AG10803 (cell line): ENCODE measurements at regions not wholly inside any gene's neighbourhood (a gene's known extent, or its start where the extent isn't known, plus 50 kb on each side); places are given as distances from the start of the nearest gene placed in this dataset.

Experiments used
- DNase-seq: peaks from one replicate; pipeline ENCODE4 v3.0.0; 2010; ENCODE audit warnings: low read depth
- H3K4me3 ChIP-seq: 2 replicates; pipeline ENCODE4 v1.5.1; 2011; ENCODE audit warnings: mild to moderate bottlenecking, low read length, control low read depth
- CTCF ChIP-seq: conservative IDR thresholded peaks from 2 replicates; pipeline ENCODE4 v1.5.1; 2011; ENCODE audit warnings: mild to moderate bottlenecking, low read length, control low read depth, inconsistent platforms

GRCh38 chr5:168147568-168148360 lies 143.7 kb upstream of the WWC1 start:
- no peak overlapping the region for H3K4me3 ChIP-seq
- no peak for TF ChIP-seq CTCF
- DNase-seq, result peak; percentile 20

DNA sequence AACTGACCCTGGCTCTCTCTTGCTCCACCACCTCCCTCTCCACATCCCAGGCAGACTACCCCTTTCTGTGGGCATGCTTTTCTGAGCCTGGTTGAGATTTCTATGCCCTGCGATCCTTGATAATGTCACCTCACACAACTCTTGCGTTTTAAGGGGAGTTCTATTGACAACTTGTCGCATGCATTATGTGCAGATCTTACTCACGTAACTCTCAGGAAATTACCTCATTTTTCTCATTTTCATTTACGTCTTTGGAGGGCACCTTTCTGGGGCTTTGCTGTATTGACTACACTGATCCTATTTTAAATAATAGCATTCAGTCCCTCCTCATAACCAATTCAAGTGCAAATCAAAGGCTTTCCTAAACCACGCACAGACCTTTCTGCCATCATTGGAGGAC lies 140.4 kb upstream of the WWC1 start:
- no peak for TF ChIP-seq CTCF
- DNase-seq, result no peak
- H3K4me3 ChIP-seq, result no peak overlapping the region

DNA sequence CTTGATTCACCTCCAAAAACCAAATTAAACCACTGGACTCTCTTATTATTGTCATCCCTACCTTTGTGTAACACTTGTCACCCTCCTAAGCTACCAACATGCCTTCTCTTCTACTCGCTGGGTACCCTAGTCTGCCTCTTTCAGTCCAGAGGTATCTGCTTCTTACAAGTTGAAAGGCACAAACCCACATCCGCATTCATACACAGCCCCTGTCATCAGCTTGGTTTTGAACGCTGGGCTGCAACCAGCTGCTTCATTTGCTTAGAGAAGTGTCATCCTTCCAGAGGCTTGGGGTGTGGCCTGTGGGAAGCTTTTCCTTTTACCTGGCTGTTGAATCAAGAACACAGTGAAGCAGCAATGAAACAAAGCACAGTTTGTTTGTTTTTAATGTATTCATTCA lies 138.8 kb upstream of the WWC1 start:
- DNase-seq, result peak; percentile 70
- no peak for TF ChIP-seq CTCF
- H3K4me3 ChIP-seq, result no peak overlapping the region

DNA sequence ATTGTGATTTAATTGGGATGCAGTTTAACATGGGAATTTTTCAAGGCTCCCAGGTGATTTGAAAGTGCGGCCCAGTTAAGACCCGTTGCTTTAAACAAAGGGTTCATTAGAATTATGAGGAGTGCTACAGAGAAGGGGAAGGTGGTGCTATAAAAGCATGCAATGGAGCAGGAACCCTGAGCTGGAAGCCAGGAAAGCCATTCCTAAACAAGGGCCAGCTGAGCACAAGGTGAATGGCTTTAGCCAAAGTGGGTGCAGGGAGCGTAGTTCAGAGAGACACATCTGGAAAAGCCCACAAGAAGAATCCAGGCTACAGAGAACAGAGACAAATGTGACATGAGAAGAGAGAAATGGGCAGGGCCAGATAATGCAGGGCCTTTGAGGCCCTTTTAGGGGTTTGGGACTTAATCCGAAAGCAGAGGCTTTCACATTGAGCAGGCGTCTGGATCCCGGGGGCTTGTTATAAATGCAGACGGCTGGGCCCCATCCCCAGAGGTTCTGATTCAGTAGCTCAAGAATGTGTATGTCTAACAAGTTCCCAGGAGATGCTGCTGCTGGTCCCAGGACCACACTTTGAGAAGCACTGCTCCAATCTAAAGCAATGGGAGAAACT lies 138.1 kb upstream of the WWC1 start:
- TF ChIP-seq CTCF, result no peak
- peak; percentile 63 for DNase-seq
- H3K4me3 ChIP-seq, result no peak overlapping the region

- TF ChIP-seq CTCF, result no peak
- H3K4me3 ChIP-seq, result no peak overlapping the region
- DNase-seq, result peak; percentile 25
These were observed 137.6 kb upstream of the WWC1 start for GRCh38 chr5:168153876-168154270.

GRCh38 chr5:168155585-168155984 lies 135.9 kb upstream of the WWC1 start:
- no peak for DNase-seq
- no peak overlapping the region for H3K4me3 ChIP-seq
- no peak for TF ChIP-seq CTCF

GRCh38 chr5:168156170-168156569 lies 135.3 kb upstream of the WWC1 start:
- no peak for TF ChIP-seq CTCF
- DNase-seq, result no peak
- H3K4me3 ChIP-seq, result no peak overlapping the region
